ENCODE measurements at regions not wholly inside any gene's neighbourhood (a gene's known extent, or its start where the extent isn't known, plus 50 kb on each side); places are given as distances from the start of the nearest gene placed in this dataset.
A peak's percentile ranks its signal among the peaks of the same experiment; 100 is the strongest.
"Not testable (repeated sequence)": the region's sequence is repeated elsewhere in the genome, so short reads cannot be mapped to it uniquely, and the experiment has no call there.

- H3K4me3 ChIP-seq (ENCODE audit: low read length) = no peak overlapping the region
- no peaks in the 10 kb centered on the region for H3K27me3 ChIP-seq (ENCODE audit: control insufficient read depth, insufficient read depth, low read length)
- WGBS (ENCODE audit: insufficient coverage, insufficient read length) = no CpG with 5 or more reads among the region's 5 CpGs
- H3K9me3 ChIP-seq (ENCODE audit: control insufficient read depth, insufficient read depth, low read length) = no peaks in the 10 kb centered on the region
- H3K4me1 ChIP-seq (ENCODE audit: control insufficient read depth, insufficient read depth, low read length) = no peaks in the 10 kb centered on the region
- no peaks in the 10 kb centered on the region for H3K36me3 ChIP-seq (ENCODE audit: control insufficient read depth, insufficient read depth, low read length)
- H3K27ac ChIP-seq (ENCODE audit: low read length) = no peak overlapping the region
- no peak for DNase-seq (ENCODE audit: low read depth, low spot score)
These were observed 87.6 kb upstream of the ZNF91 start for GRCh38 chr19:23482829-23483228.

DNA sequence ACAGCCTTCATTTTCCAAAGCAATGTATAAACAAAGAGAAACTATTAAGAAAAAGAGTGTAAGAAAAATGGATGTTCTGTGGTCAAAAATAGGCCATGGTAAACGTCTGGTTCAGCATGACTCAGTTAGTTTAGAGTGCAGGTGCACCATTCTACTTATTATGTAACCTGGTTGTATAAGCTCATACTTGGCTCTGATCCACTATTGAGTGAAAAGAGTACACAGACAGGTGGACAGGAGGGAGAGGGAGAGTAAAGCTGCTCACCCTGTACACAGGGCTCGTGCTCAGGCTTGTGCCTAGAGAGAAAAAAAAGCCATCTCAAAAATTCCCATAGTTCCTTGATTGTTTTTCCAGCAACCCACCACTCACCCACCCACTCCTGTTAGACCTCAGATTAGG, 85.8 kb upstream of the ZNF91 start:
- no peak for DNase-seq (ENCODE audit: low read depth, low spot score)
- H3K9me3 ChIP-seq (ENCODE audit: control insufficient read depth, insufficient read depth, low read length) = no peaks in the 10 kb centered on the region
- no peaks in the 10 kb centered on the region for H3K36me3 ChIP-seq (ENCODE audit: control insufficient read depth, insufficient read depth, low read length)
- H3K4me3 ChIP-seq (ENCODE audit: low read length) = no peak overlapping the region
- no peak overlapping the region for H3K27ac ChIP-seq (ENCODE audit: low read length)
- H3K27me3 ChIP-seq (ENCODE audit: control insufficient read depth, insufficient read depth, low read length) = no peaks in the 10 kb centered on the region
- no peaks in the 10 kb centered on the region for H3K4me1 ChIP-seq (ENCODE audit: control insufficient read depth, insufficient read depth, low read length)
- WGBS (ENCODE audit: insufficient coverage, insufficient read length) = no CpG with 5 or more reads among the region's 2 CpGs

GRCh38 chr19:23475477-23475876, 80.2 kb upstream of the ZNF91 start:
- Histone ChIP-seq H3K27me3 (ENCODE audit: control insufficient read depth, insufficient read depth, low read length) (no peaks in the 10 kb centered on the region; the same call in 1 of the 2 replicates), H3K4me1 (ENCODE audit: control insufficient read depth, insufficient read depth, low read length) (no peaks in the 10 kb centered on the region), H3K36me3 (ENCODE audit: control insufficient read depth, insufficient read depth, low read length) (no peaks in the 10 kb centered on the region), H3K27ac (ENCODE audit: low read length) (no peak overlapping the region), H3K4me3 (ENCODE audit: low read length) (no peak overlapping the region), H3K9me3 (ENCODE audit: control insufficient read depth, insufficient read depth, low read length) (no peaks in the 10 kb centered on the region)
- DNase-seq (ENCODE audit: low read depth, low spot score) = no peak
- WGBS (ENCODE audit: insufficient coverage, insufficient read length) = no CpG with 5 or more reads among the region's 2 CpGs

GRCh38 chr19:23474761-23475160, 79.5 kb upstream of the ZNF91 start:
- H3K36me3 ChIP-seq (ENCODE audit: control insufficient read depth, insufficient read depth, low read length) = no peaks in the 10 kb centered on the region
- H3K27ac ChIP-seq (ENCODE audit: low read length) = no peak overlapping the region
- H3K4me3 ChIP-seq (ENCODE audit: low read length) = no peak overlapping the region
- H3K27me3 ChIP-seq (ENCODE audit: control insufficient read depth, insufficient read depth, low read length) = no peaks in the 10 kb centered on the region; the same call in 1 of the 2 replicates
- no peaks in the 10 kb centered on the region for H3K4me1 ChIP-seq (ENCODE audit: control insufficient read depth, insufficient read depth, low read length)
- H3K9me3 ChIP-seq (ENCODE audit: control insufficient read depth, insufficient read depth, low read length) = no peaks in the 10 kb centered on the region
- DNase-seq (ENCODE audit: low read depth, low spot score) = no peak

- Histone ChIP-seq H3K4me3 (ENCODE audit: low read length) (no peak overlapping the region), H3K36me3 (ENCODE audit: control insufficient read depth, insufficient read depth, low read length) (no peaks in the 10 kb centered on the region), H3K9me3 (ENCODE audit: control insufficient read depth, insufficient read depth, low read length) (no peaks in the 10 kb centered on the region), H3K4me1 (ENCODE audit: control insufficient read depth, insufficient read depth, low read length) (no peaks in the 10 kb centered on the region), H3K27me3 (ENCODE audit: control insufficient read depth, insufficient read depth, low read length) (no peaks in the 10 kb centered on the region; the same call in 1 of the 2 replicates), H3K27ac (ENCODE audit: low read length) (no peak overlapping the region)
- DNase-seq (ENCODE audit: low read depth, low spot score) = no peak
These were observed 78.9 kb upstream of the ZNF91 start for GRCh38 chr19:23474172-23474571.

GRCh38 chr19:23470873-23471545, 75.7 kb upstream of the ZNF91 start:
- Histone ChIP-seq H3K9me3 (ENCODE audit: control insufficient read depth, insufficient read depth, low read length) (no peaks in the 10 kb centered on the region; the same call in 1 of the 2 replicates), H3K27me3 (ENCODE audit: control insufficient read depth, insufficient read depth, low read length) (no peaks in the 10 kb centered on the region; the same call in 1 of the 2 replicates), H3K27ac (ENCODE audit: low read length) (no peak overlapping the region), H3K4me1 (ENCODE audit: control insufficient read depth, insufficient read depth, low read length) (no peaks in the 10 kb centered on the region), H3K36me3 (ENCODE audit: control insufficient read depth, insufficient read depth, low read length) (no peaks in the 10 kb centered on the region), H3K4me3 (ENCODE audit: low read length) (peak overlapping the region; percentile 34; the same call in 1 of the 2 replicates)
- no peak for DNase-seq (ENCODE audit: low read depth, low spot score)
- WGBS (ENCODE audit: insufficient coverage, insufficient read length) = no CpG with 5 or more reads among the region's 48 CpGs

- not testable (repeated sequence) for H3K27me3 ChIP-seq (ENCODE audit: control insufficient read depth, insufficient read depth, low read length); H3K9me3 ChIP-seq (ENCODE audit: control insufficient read depth, insufficient read depth, low read length); DNase-seq (ENCODE audit: low read depth, low spot score); H3K27ac ChIP-seq (ENCODE audit: low read length); H3K36me3 ChIP-seq (ENCODE audit: control insufficient read depth, insufficient read depth, low read length); H3K4me3 ChIP-seq (ENCODE audit: low read length); H3K4me1 ChIP-seq (ENCODE audit: control insufficient read depth, insufficient read depth, low read length)
- WGBS (ENCODE audit: insufficient coverage, insufficient read length) = no CpG with 5 or more reads among the region's 2 CpGs
These were observed 69.1 kb upstream of the ZNF91 start for GRCh38 chr19:23464349-23464748.

DNA sequence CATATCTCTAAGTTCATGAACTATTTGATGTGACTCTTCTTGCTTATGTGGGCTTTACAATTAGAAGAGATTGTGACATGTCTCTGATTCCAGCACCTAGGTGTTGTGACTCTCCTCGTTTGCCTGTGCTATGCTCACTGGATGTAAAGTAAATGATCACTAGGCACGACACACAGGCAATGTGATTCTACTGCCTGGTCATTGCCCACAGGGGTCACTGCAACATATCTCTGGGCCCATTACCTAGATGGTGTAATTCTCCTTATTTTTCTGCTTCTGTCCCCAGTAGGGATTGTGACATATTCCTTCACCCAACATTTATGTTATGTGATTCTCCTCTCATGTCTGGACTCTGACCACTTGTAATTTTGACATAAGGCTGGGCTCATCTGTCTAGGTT, 65.8 kb upstream of the ZNF91 start:
- DNase-seq (ENCODE audit: low read depth, low spot score) = no peak
- H3K9me3 ChIP-seq (ENCODE audit: control insufficient read depth, insufficient read depth, low read length) = no peaks in the 10 kb centered on the region
- no peaks in the 10 kb centered on the region for H3K4me1 ChIP-seq (ENCODE audit: control insufficient read depth, insufficient read depth, low read length)
- H3K4me3 ChIP-seq (ENCODE audit: low read length) = no peak overlapping the region
- WGBS (ENCODE audit: insufficient coverage, insufficient read length) = no CpG with 5 or more reads among the region's 2 CpGs
- H3K27ac ChIP-seq (ENCODE audit: low read length) = no peak overlapping the region
- H3K36me3 ChIP-seq (ENCODE audit: control insufficient read depth, insufficient read depth, low read length) = no peaks in the 10 kb centered on the region
- H3K27me3 ChIP-seq (ENCODE audit: control insufficient read depth, insufficient read depth, low read length) = no peaks in the 10 kb centered on the region

GRCh38 chr19:23460656-23461055, 65.4 kb upstream of the ZNF91 start:
- H3K27ac ChIP-seq (ENCODE audit: low read length) = no peak overlapping the region
- H3K36me3 ChIP-seq (ENCODE audit: control insufficient read depth, insufficient read depth, low read length) = no peaks in the 10 kb centered on the region
- no peaks in the 10 kb centered on the region for H3K9me3 ChIP-seq (ENCODE audit: control insufficient read depth, insufficient read depth, low read length)
- no peak overlapping the region for H3K4me3 ChIP-seq (ENCODE audit: low read length)
- no peaks in the 10 kb centered on the region for H3K27me3 ChIP-seq (ENCODE audit: control insufficient read depth, insufficient read depth, low read length)
- DNase-seq (ENCODE audit: low read depth, low spot score) = no peak
- no peaks in the 10 kb centered on the region for H3K4me1 ChIP-seq (ENCODE audit: control insufficient read depth, insufficient read depth, low read length)
- no CpG with 5 or more reads among the region's 3 CpGs for WGBS (ENCODE audit: insufficient coverage, insufficient read length)
